ENCODE measurements at regions not wholly inside any gene's neighbourhood (a gene's known extent, or its start where the extent isn't known, plus 50 kb on each side); places are given as distances from the start of the nearest gene placed in this dataset.

GRCh38 chr6:14742171-14742570, 503.7 kb upstream of the JARID2 start:
- TF ChIP-seq REST (IDR thresholded peaks at IDR 0.05; ENCODE audit: insufficient read depth in 1 of 2, low read depth in 2 of 2, low read length in 2 of 2) = no peak
- no peak for TF ChIP-seq SIN3A (IDR thresholded peaks at IDR 0.05; ENCODE audit: borderline replicate concordance, insufficient read depth, low read length)
- no peak for TF ChIP-seq POLR2AphosphoS5 (IDR thresholded peaks at IDR 0.05; ENCODE audit: low read depth, low read length)
